AG04449 (cell line): ENCODE measurements at regions not wholly inside any gene's neighbourhood (a gene's known extent, or its start where the extent isn't known, plus 50 kb on each side); places are given as distances from the start of the nearest gene placed in this dataset.
"Not testable (repeated sequence)": the region's sequence is repeated elsewhere in the genome, so short reads cannot be mapped to it uniquely, and the experiment has no call there.

Source experiments
- CTCF ChIA-PET: fragments of 350-600 bp; formaldehyde crosslinking; extraction: SDS; loops from one replicate; lab custom pipeline; 2021; ENCODE audit warnings: antibody characterized with exemption; lab: Yijun Ruan, JAX
- POLR2A ChIA-PET: fragments of 400-600, 350-600 bp; formaldehyde crosslinking; extraction: SDS; loops from one replicate; lab custom pipeline; 2020; ENCODE audit warnings: antibody characterized with exemption, inconsistent platforms; lab: Yijun Ruan, JAX
- DNase-seq: peaks from one replicate; pipeline ENCODE4 v3.0.0-alpha.2; 2010; ENCODE audit warnings: low read depth, low spot score
- H3K4me3 ChIP-seq: 2 replicates; pipeline ENCODE4 v1.5.1; 2011; ENCODE audit warnings: low read depth, mild to moderate bottlenecking, control low read depth, low read length
- CTCF ChIP-seq: IDR thresholded peaks from one replicate; pipeline ENCODE4 v1.5.1; 2011; ENCODE audit warnings: mild to moderate bottlenecking, moderate library complexity, low read length, control low read depth, inconsistent platforms; ENCODE audit not compliant: insufficient read depth; ENCODE audit errors: missing control alignments

GRCh38 chr11:37248145-37248544 lies 650.1 kb upstream of the RAG2 start:
- H3K4me3 ChIP-seq = no peak overlapping the region
- POLR2A ChIA-PET = no interaction called here
- no peak for DNase-seq
- CTCF ChIA-PET = no interaction called here
- no peak for TF ChIP-seq CTCF

GRCh38 chr11:37246092-37246491 lies 648.1 kb upstream of the RAG2 start:
- H3K4me3 ChIP-seq, DNase-seq, POLR2A ChIA-PET, CTCF ChIA-PET: not testable (repeated sequence)

GRCh38 chr11:37230865-37231264 lies 632.8 kb upstream of the RAG2 start:
- CTCF ChIA-PET = no interaction called here
- POLR2A ChIA-PET = no interaction called here
- H3K4me3 ChIP-seq = no peak overlapping the region
- no peak for DNase-seq
- TF ChIP-seq CTCF = no peak

- CTCF ChIA-PET = no interaction called here
- TF ChIP-seq CTCF = no peak
- H3K4me3 ChIP-seq = no peak overlapping the region
- POLR2A ChIA-PET = no interaction called here
- no peak for DNase-seq
Measured at GRCh38 chr11:37223962-37224361, 625.9 kb upstream of the RAG2 start.

GRCh38 chr11:37203006-37203405 lies 605.0 kb upstream of the RAG2 start:
- no peak for DNase-seq
- no peak for TF ChIP-seq CTCF
- ChIA-PET POLR2A (no interaction called here), CTCF (no interaction called here)
- no peak overlapping the region for H3K4me3 ChIP-seq

- TF ChIP-seq CTCF = no peak
- ChIA-PET CTCF (no interaction called here), POLR2A (no interaction called here)
- no peak overlapping the region for H3K4me3 ChIP-seq
- no peak for DNase-seq
Measured at GRCh38 chr11:37199082-37199481, 601.0 kb upstream of the RAG2 start.

- no peak overlapping the region for H3K4me3 ChIP-seq
- no peak for TF ChIP-seq CTCF
- CTCF ChIA-PET = no interaction called here
- no peak for DNase-seq
- POLR2A ChIA-PET = no interaction called here
Measured at GRCh38 chr11:37184326-37184725, 586.3 kb upstream of the RAG2 start.
